PC-9 (cell line): ENCODE measurements at regions not wholly inside any gene's neighbourhood (a gene's known extent, or its start where the extent isn't known, plus 50 kb on each side); places are given as distances from the start of the nearest gene placed in this dataset.

ENCODE experiments used
- EZH2 ChIP-seq: fragments of 200-600 bp; sonication (generic); IDR thresholded peaks from 2 replicates; pipeline ENCODE4 v1.8.0; 2017; ENCODE audit warnings: antibody characterized with exemption, low read depth
- TF ChIP-seq, protein P1 (sequence below): fragments of 200-600 bp; sonication (generic); conservative IDR thresholded peaks from 2 replicates; pipeline ENCODE4 v1.6.1; 2017; ENCODE audit warnings: mixed run types, antibody characterized with exemption, mild to moderate bottlenecking, moderate library complexity

DNA sequence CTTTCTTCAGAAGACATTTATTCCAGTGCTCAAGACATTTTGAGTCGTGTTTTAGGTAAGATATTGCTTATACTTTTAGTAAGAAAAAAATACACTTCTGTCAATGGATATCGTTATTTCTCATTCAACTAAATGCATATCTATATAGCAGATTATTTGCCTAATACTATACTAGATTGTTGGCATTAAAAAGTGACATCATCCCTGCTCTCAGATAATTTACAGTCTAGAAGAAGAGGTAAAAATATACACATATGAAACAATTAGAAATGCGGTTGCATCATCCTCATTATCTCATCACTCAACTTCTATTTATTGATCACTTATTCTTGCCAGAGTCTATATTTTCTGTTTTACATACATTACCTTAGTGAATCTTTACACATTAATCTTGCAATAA lies 367.7 kb downstream of the ADGRL2 start:
- TF ChIP-seq, protein P1, sequence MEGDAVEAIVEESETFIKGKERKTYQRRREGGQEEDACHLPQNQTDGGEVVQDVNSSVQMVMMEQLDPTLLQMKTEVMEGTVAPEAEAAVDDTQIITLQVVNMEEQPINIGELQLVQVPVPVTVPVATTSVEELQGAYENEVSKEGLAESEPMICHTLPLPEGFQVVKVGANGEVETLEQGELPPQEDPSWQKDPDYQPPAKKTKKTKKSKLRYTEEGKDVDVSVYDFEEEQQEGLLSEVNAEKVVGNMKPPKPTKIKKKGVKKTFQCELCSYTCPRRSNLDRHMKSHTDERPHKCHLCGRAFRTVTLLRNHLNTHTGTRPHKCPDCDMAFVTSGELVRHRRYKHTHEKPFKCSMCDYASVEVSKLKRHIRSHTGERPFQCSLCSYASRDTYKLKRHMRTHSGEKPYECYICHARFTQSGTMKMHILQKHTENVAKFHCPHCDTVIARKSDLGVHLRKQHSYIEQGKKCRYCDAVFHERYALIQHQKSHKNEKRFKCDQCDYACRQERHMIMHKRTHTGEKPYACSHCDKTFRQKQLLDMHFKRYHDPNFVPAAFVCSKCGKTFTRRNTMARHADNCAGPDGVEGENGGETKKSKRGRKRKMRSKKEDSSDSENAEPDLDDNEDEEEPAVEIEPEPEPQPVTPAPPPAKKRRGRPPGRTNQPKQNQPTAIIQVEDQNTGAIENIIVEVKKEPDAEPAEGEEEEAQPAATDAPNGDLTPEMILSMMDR, result no peak
- TF ChIP-seq EZH2, result no peak
